ENCODE measurements at regions not wholly inside any gene's neighbourhood (a gene's known extent, or its start where the extent isn't known, plus 50 kb on each side); places are given as distances from the start of the nearest gene placed in this dataset.

DNA sequence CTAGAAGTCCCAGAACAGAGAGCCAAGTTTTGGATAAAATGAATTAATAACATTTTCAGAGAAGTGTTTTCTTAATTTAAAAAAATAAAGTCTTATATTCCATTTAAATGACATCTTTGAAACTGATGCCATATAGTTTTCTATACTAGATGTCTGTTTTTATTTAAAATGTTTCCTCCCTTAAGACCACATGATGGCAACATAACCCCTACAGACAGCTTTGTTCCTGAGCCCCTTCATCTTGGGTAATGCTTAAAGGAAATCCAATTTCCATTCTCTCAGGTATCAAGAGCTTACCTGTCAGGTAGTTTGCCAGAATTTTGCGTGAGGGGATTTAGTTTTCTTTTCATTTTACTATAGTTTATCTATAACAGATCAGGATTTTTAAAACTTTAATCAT lies 181.4 kb upstream of the UGT8 start:
- H3K79me2 ChIP-seq (ENCODE audit: insufficient read depth, low read length) = no peaks in the 10 kb centered on the region
- Mint-ChIP-seq H3K4me1 (no peaks in the 10 kb centered on the region), H3K36me3 (no peaks in the 10 kb centered on the region), H3K9me3 (peaks cover 0 to 3% (median 0%) of the 10 kb centered on the region in 7 donors), H3K4me3 (no peak overlapping the region), H3K27ac (no peak overlapping the region), H3K27me3 (ENCODE audit: low read depth in 3 of 3) (no peaks in the 10 kb centered on the region)
- H3K27me3 ChIP-seq (ENCODE audit: control insufficient read depth in 2 of 2, insufficient read depth in 2 of 2, low read length in 2 of 2) = no peaks in the 10 kb centered on the region
- no peaks in the 10 kb centered on the region for H3K4me1 ChIP-seq (ENCODE audit: control insufficient read depth in 1 of 2, insufficient read depth in 2 of 2, low read length in 2 of 2)
- intact Hi-C loops (cut with micrococcal nuclease) = no loop called here
- no peaks in the 10 kb centered on the region for H3K9me3 ChIP-seq (replicated peaks in 1 of 2; ENCODE audit: control insufficient read depth in 1 of 2, insufficient read depth in 1 of 2, low read length in 2 of 2)
- H3K9ac ChIP-seq (ENCODE audit: insufficient read depth, low read length, poor library complexity, severe bottlenecking) = no peak overlapping the region
- H2AFZ ChIP-seq (ENCODE audit: insufficient read depth, low read depth, low read length, poor library complexity, severe bottlenecking) = no peak overlapping the region
- H3K4me2 ChIP-seq (replicated peaks; ENCODE audit: extremely low read depth, low read length, poor library complexity, severe bottlenecking) = no peak overlapping the region
- no peaks in the 10 kb centered on the region for H4K20me1 ChIP-seq (ENCODE audit: insufficient read depth, low read length)
- H3K36me3 ChIP-seq (replicated peaks in 1 of 2; ENCODE audit: control insufficient read depth in 1 of 2, insufficient read depth in 2 of 2, low read length in 2 of 2) = no peaks in the 10 kb centered on the region
- no peak for TF ChIP-seq CTCF (IDR thresholded peaks at IDR 0.05)
- no peak for DNase-seq
- H3K27ac ChIP-seq (ENCODE audit: low read depth in 1 of 2, low read length in 2 of 2) = no peak overlapping the region
- WGBS (ENCODE audit: insufficient coverage) = no CpG with 5 or more reads among the region's 1 CpG
- H3K4me3 ChIP-seq (replicated peaks in 1 of 3; ENCODE audit: low read depth in 2 of 3, low read length in 3 of 3) = no peak overlapping the region

DNA sequence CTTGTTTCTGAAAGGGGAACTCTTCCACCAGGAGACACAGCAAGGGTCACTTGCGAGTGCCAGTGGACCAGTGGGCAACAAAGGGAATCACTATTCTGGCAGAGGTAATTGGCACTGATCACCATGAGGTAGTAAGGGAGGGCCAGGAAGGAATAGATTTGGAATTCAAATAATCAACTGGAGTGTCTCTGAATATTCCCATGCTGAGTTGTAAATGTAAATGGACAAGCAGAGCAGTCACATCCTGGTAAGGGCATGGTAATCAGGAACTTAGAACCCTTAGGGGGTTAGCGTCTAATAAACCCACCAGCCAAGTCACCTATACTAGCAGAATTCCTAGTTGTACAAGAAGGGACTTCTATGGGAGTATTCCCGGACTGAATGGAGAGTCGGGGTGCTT lies 178.5 kb upstream of the UGT8 start:
- Histone ChIP-seq H2AFZ (ENCODE audit: insufficient read depth, low read depth, low read length, poor library complexity, severe bottlenecking) (no peak overlapping the region), H3K79me2 (ENCODE audit: insufficient read depth, low read length) (no peaks in the 10 kb centered on the region), H4K20me1 (ENCODE audit: insufficient read depth, low read length) (no peaks in the 10 kb centered on the region), H3K4me1 (ENCODE audit: control insufficient read depth in 1 of 2, insufficient read depth in 2 of 2, low read length in 2 of 2) (no peaks in the 10 kb centered on the region), H3K36me3 (replicated peaks in 1 of 2; ENCODE audit: control insufficient read depth in 1 of 2, insufficient read depth in 2 of 2, low read length in 2 of 2) (no peaks in the 10 kb centered on the region), H3K4me2 (replicated peaks; ENCODE audit: extremely low read depth, low read length, poor library complexity, severe bottlenecking) (no peak overlapping the region), H3K9me3 (replicated peaks in 1 of 2; ENCODE audit: control insufficient read depth in 1 of 2, insufficient read depth in 1 of 2, low read length in 2 of 2) (no peaks in the 10 kb centered on the region), H3K9ac (ENCODE audit: insufficient read depth, low read length, poor library complexity, severe bottlenecking) (no peak overlapping the region), H3K27me3 (ENCODE audit: control insufficient read depth in 2 of 2, insufficient read depth in 2 of 2, low read length in 2 of 2) (no peaks in the 10 kb centered on the region), H3K4me3 (replicated peaks in 1 of 3; ENCODE audit: low read depth in 2 of 3, low read length in 3 of 3) (no peak overlapping the region), H3K27ac (ENCODE audit: low read depth in 1 of 2, low read length in 2 of 2) (no peak overlapping the region)
- H3K36me3 Mint-ChIP-seq = no peaks in the 10 kb centered on the region
- H3K4me1 Mint-ChIP-seq = no peaks in the 10 kb centered on the region
- intact Hi-C loops (cut with micrococcal nuclease) = no loop called here
- H3K9me3 Mint-ChIP-seq = peaks cover 0 to 1% (median 0%) of the 10 kb centered on the region in 7 donors
- no peak for DNase-seq
- TF ChIP-seq CTCF (IDR thresholded peaks at IDR 0.05) = no peak
- H3K27me3 Mint-ChIP-seq (ENCODE audit: low read depth in 3 of 3) = no peaks in the 10 kb centered on the region
- H3K27ac Mint-ChIP-seq = no peak overlapping the region
- no peak overlapping the region for H3K4me3 Mint-ChIP-seq
- WGBS (ENCODE audit: insufficient coverage) = 40% methylated on average over 1 of the region's 4 CpGs

Data from CD14-positive monocyte (primary cell).